ENCODE measurements at regions not wholly inside any gene's neighbourhood (a gene's known extent, or its start where the extent isn't known, plus 50 kb on each side); places are given as distances from the start of the nearest gene placed in this dataset.

GRCh38 chr6:120924214-120924613, 410.1 kb downstream of the TBC1D32 start:
- DNase-seq: no peak

- no peak for DNase-seq
These were observed 416.1 kb downstream of the TBC1D32 start for GRCh38 chr6:120918137-120918536.

- no peak for DNase-seq
These were observed 417.4 kb downstream of the TBC1D32 start for GRCh38 chr6:120916844-120917243.

- DNase-seq: no peak
These were observed 420.8 kb downstream of the TBC1D32 start for GRCh38 chr6:120913486-120913885.

- no peak for DNase-seq
These were observed 425.5 kb downstream of the TBC1D32 start for GRCh38 chr6:120908767-120909166.

GRCh38 chr6:120903836-120904235, 430.4 kb downstream of the TBC1D32 start:
- DNase-seq: no peak

GRCh38 chr6:120899932-120900331, 434.3 kb downstream of the TBC1D32 start:
- DNase-seq: no peak

GRCh38 chr6:120894077-120894476, 440.2 kb downstream of the TBC1D32 start:
- DNase-seq: no peak

GRCh38 chr6:120876931-120877330, 457.3 kb downstream of the TBC1D32 start:
- no peak for DNase-seq

- no peak for DNase-seq
These were observed 457.9 kb downstream of the TBC1D32 start for GRCh38 chr6:120876424-120876823.

- DNase-seq: no peak
These were observed 458.4 kb downstream of the TBC1D32 start for GRCh38 chr6:120875900-120876299.

GRCh38 chr6:120874422-120874821, 459.9 kb downstream of the TBC1D32 start:
- DNase-seq: no peak

GRCh38 chr6:120873125-120873865, 461.0 kb downstream of the TBC1D32 start:
- DNase-seq: no peak

GRCh38 chr6:120872262-120872578, 462.1 kb downstream of the TBC1D32 start:
- DNase-seq: no peak

GRCh38 chr6:120871416-120872261, 462.6 kb downstream of the TBC1D32 start:
- no peak for DNase-seq

GRCh38 chr6:120869397-120869796, 464.9 kb downstream of the TBC1D32 start:
- DNase-seq: no peak

- DNase-seq: no peak
These were observed 476.9 kb downstream of the TBC1D32 start for GRCh38 chr6:120857422-120857821.

- no peak for DNase-seq
These were observed 479.7 kb downstream of the TBC1D32 start for GRCh38 chr6:120854583-120854982.

GRCh38 chr6:120853489-120853888, 480.8 kb downstream of the TBC1D32 start:
- DNase-seq: no peak

- no peak for DNase-seq
These were observed 481.9 kb downstream of the TBC1D32 start for GRCh38 chr6:120852293-120852849.

GRCh38 chr6:120826253-120826652, 508.0 kb downstream of the TBC1D32 start:
- DNase-seq: no peak

GRCh38 chr6:120816794-120817193, 517.5 kb downstream of the TBC1D32 start:
- DNase-seq: no peak

- no peak for DNase-seq
These were observed 529.0 kb downstream of the TBC1D32 start for GRCh38 chr6:120805276-120805675.

- no peak for DNase-seq
These were observed 529.7 kb downstream of the TBC1D32 start for GRCh38 chr6:120804612-120805011.
